ENCODE measurements at regions not wholly inside any gene's neighbourhood (a gene's known extent, or its start where the extent isn't known, plus 50 kb on each side); places are given as distances from the start of the nearest gene placed in this dataset.

DNA sequence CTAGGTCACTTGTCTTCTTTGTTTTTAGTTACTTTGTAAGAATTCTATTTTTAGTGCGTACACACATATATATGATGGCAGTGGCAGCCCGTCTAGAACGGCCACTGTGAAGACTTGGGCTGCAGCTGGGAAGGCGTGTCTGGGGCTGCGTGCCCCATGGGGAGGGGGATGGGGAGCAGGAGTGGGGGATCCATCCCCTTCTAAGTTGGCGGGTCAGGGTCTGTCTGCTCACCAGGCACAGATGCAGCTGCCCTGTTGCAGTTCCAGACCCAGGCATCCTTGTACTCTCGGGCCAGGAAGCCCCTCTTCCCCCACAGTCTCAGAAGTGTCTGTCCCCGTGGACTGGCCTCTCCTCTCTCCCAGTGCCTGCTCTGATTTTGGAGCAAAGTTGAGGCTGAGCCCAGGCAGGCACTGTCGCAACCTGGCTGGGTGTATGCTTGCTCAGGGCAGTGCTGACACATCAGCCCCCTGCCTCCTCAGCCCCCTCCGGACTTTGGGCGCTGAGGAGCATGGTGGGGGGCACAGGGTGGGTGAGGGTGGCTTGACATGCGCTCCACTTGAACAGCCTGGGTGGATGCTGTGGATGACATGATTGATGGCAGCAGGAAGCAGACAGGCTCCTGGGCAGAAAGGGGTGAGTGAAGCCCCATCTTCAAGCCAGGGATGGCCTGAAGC lies 271.2 kb upstream of the NAV3 start:
- TF ChIP-seq EP300 (IDR thresholded peaks at IDR 0.05) (no peak), POLR2A (IDR thresholded peaks at IDR 0.05) (no peak), POLR2AphosphoS5 (IDR thresholded peaks at IDR 0.05) (no peak)
